ENCODE measurements at regions not wholly inside any gene's neighbourhood (a gene's known extent, or its start where the extent isn't known, plus 50 kb on each side); places are given as distances from the start of the nearest gene placed in this dataset.
"Not testable (repeated sequence)": the region's sequence is repeated elsewhere in the genome, so short reads cannot be mapped to it uniquely, and the experiment has no call there.

DNA sequence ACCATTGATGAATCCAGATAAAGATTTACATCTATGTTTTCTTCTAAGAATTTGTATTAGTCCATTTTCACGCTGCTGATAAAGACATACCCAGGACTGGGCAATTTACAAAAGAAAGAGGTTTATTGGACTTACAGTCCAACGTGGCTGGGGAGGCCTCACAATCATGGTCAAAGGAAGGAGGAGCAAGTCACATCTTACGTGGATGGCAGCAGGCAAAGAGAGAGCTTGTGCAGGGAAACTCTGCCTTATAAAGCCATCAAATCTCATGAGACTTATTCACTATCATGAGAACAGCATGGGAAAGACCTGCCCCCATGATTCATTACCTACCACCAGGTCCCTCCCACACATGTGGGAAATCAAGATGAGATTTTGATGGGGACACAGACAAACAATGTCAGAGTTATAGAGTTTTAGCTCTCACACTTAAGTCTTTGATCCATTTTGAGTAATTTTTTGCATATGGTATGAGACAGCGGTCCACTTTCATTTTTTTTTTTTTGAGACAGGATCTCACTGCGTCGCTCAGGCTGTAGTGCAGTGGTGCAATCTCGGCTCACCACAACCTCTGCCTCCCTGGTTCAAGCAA, 53.5 kb upstream of the JADE2 start:
- H3K9me3 ChIP-seq (replicated peaks; ENCODE audit: control insufficient read depth, low read depth, low read length); H3K27ac ChIP-seq (ENCODE audit: low read length); H3K4me1 ChIP-seq (ENCODE audit: control insufficient read depth, insufficient read depth, low read length); H3K27me3 ChIP-seq (ENCODE audit: control insufficient read depth, insufficient read depth, low read length); H3K4me3 ChIP-seq (ENCODE audit: low read length); H3K36me3 ChIP-seq (ENCODE audit: control insufficient read depth, insufficient read depth, low read length); DNase-seq: not testable (repeated sequence)
- WGBS (ENCODE audit: insufficient coverage) = no CpG with 5 or more reads among the region's 7 CpGs

GRCh38 chr5:134468921-134469400, 56.5 kb upstream of the JADE2 start:
- Histone ChIP-seq H3K4me3 (ENCODE audit: low read length) (no peak overlapping the region), H3K27ac (ENCODE audit: low read length) (no peak overlapping the region), H3K36me3 (ENCODE audit: control insufficient read depth, insufficient read depth, low read length) (no peaks in the 10 kb centered on the region), H3K27me3 (ENCODE audit: control insufficient read depth, insufficient read depth, low read length) (peaks cover 5% of the 10 kb centered on the region), H3K4me1 (ENCODE audit: control insufficient read depth, insufficient read depth, low read length) (peaks cover 23% of the 10 kb centered on the region), H3K9me3 (replicated peaks; ENCODE audit: control insufficient read depth, low read depth, low read length) (no peaks in the 10 kb centered on the region)
- DNase-seq = no peak
- WGBS (ENCODE audit: insufficient coverage) = 58% methylated on average over 2 of the region's 3 CpGs

GRCh38 chr5:134467231-134467630, 55.5 kb upstream of the CDKN2AIPNL start:
- Histone ChIP-seq H3K4me1 (ENCODE audit: control insufficient read depth, insufficient read depth, low read length) (peaks cover 24% of the 10 kb centered on the region), H3K4me3 (ENCODE audit: low read length) (no peak overlapping the region), H3K9me3 (replicated peaks; ENCODE audit: control insufficient read depth, low read depth, low read length) (no peaks in the 10 kb centered on the region), H3K36me3 (ENCODE audit: control insufficient read depth, insufficient read depth, low read length) (no peaks in the 10 kb centered on the region), H3K27ac (ENCODE audit: low read length) (no peak overlapping the region), H3K27me3 (ENCODE audit: control insufficient read depth, insufficient read depth, low read length) (peaks cover 8% of the 10 kb centered on the region)
- DNase-seq = no peak
- 74% methylated on average over 5 of the region's 6 CpGs for WGBS (ENCODE audit: insufficient coverage)

DNA sequence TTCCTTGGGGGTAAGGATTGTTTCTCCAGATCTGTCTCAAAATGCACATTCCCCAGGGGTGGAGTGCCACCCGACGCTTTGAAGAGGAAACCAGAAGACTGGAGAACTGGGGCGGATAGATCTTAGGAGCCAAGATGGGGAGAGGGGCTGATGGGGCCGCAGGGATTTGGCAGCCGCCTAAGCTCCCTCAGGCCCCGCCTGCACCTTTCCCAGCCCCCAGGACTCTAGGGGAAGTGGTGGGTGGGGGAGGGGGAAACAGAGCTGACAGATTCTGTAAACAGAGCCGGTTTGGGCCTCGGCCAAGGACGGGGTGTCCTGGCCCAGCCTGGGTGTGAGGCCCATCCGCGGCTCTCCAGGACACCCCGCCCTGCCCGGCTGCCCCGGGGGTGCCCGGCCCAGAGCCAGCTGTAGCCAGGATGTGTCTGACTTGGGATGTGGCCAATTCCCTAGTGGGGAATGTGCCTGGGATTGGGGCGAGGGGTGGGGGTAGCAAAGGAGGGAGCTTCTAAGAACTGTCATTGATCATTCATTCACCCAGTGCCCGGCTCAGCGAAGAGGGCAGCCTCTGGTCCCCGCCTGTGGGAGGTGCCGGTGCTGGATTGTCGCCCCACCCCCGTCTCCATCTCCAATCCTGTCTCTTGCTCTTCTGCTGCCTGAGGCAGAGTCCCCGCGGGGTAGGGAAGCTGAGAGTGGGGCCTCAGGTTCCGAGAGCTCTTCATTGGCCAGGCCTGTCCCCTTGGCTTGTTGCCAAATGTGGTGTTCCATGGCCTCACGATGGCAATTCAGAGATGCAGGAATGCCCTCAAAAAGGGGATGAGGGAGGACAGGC, 54.8 kb upstream of the CDKN2AIPNL start:
- 2% methylated on average over 18 of the region's 26 CpGs for WGBS (ENCODE audit: insufficient coverage)
- DNase-seq = peak; percentile 75
- Histone ChIP-seq H3K27me3 (ENCODE audit: control insufficient read depth, insufficient read depth, low read length) (peaks cover 8% of the 10 kb centered on the region), H3K9me3 (replicated peaks; ENCODE audit: control insufficient read depth, low read depth, low read length) (no peaks in the 10 kb centered on the region), H3K4me3 (ENCODE audit: low read length) (peak overlapping the region; percentile 38), H3K4me1 (ENCODE audit: control insufficient read depth, insufficient read depth, low read length) (peaks cover 26% of the 10 kb centered on the region), H3K36me3 (ENCODE audit: control insufficient read depth, insufficient read depth, low read length) (no peaks in the 10 kb centered on the region), H3K27ac (ENCODE audit: low read length) (peak overlapping the region; percentile 71)

GRCh38 chr5:134465816-134466240, 54.1 kb upstream of the CDKN2AIPNL start:
- 2% methylated on average over 19 of the region's 31 CpGs for WGBS (ENCODE audit: insufficient coverage)
- H3K27me3 ChIP-seq (ENCODE audit: control insufficient read depth, insufficient read depth, low read length) = peaks cover 8% of the 10 kb centered on the region
- DNase-seq = peak; percentile 70
- peaks cover 26% of the 10 kb centered on the region for H3K4me1 ChIP-seq (ENCODE audit: control insufficient read depth, insufficient read depth, low read length)
- peak overlapping the region; percentile 38 for H3K4me3 ChIP-seq (ENCODE audit: low read length)
- H3K9me3 ChIP-seq (replicated peaks; ENCODE audit: control insufficient read depth, low read depth, low read length) = no peaks in the 10 kb centered on the region
- peak overlapping the region; percentile 71 for H3K27ac ChIP-seq (ENCODE audit: low read length)
- no peaks in the 10 kb centered on the region for H3K36me3 ChIP-seq (ENCODE audit: control insufficient read depth, insufficient read depth, low read length)

GRCh38 chr5:134464988-134465815, 53.5 kb upstream of the CDKN2AIPNL start:
- Histone ChIP-seq H3K36me3 (ENCODE audit: control insufficient read depth, insufficient read depth, low read length) (no peaks in the 10 kb centered on the region), H3K4me3 (ENCODE audit: low read length) (peak overlapping the region; percentile 38), H3K9me3 (replicated peaks; ENCODE audit: control insufficient read depth, low read depth, low read length) (no peaks in the 10 kb centered on the region), H3K27me3 (ENCODE audit: control insufficient read depth, insufficient read depth, low read length) (peaks cover 8% of the 10 kb centered on the region), H3K4me1 (ENCODE audit: control insufficient read depth, insufficient read depth, low read length) (peaks cover 26% of the 10 kb centered on the region), H3K27ac (ENCODE audit: low read length) (peak overlapping the region; percentile 71)
- no peak for DNase-seq
- 67% methylated on average over 6 of the region's 10 CpGs for WGBS (ENCODE audit: insufficient coverage)

DNA sequence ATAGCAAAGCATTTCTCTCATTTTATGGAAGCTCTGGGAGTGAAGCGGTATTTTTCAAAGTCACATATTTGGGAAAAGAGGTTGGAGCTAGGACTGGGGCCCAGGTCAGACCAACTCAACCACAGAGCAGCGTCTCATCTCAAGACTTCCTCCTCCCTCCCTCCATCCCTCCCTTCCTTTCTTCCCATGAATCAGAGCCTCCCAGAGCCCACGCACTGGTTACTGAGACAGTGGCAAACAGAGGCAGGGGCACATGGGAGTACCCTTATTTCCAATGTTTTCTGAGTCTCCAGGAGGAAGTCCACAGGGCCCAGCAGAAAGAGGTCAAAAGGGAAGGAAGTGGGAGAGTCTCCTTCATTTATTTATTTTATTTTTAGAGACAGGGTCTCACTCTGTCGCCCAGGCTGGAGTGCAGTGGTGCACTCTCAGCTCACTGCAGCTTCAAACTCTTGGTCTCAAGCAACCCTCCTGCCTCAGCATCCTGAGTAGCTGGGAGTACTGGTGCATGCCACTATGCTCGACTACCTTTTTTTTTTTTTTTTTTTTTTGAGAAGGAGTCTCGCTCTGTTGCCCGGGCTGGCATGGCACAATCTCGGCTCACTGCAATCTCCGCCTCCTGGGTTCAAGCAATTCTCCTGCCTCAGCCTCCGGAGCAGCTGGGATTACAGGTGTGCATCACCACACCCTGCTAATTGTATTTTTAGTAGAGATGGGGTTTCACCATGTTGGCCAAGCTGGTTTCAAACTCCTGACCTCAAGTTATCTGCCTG, 52.5 kb upstream of the CDKN2AIPNL start:
- Histone ChIP-seq H3K36me3 (ENCODE audit: control insufficient read depth, insufficient read depth, low read length) (no peaks in the 10 kb centered on the region), H3K9me3 (replicated peaks; ENCODE audit: control insufficient read depth, low read depth, low read length) (no peaks in the 10 kb centered on the region), H3K27me3 (ENCODE audit: control insufficient read depth, insufficient read depth, low read length) (peaks cover 8% of the 10 kb centered on the region), H3K4me3 (ENCODE audit: low read length) (no peak overlapping the region), H3K4me1 (ENCODE audit: control insufficient read depth, insufficient read depth, low read length) (peaks cover 29% of the 10 kb centered on the region), H3K27ac (ENCODE audit: low read length) (no peak overlapping the region)
- no peak for DNase-seq
- 58% methylated on average over 2 of the region's 10 CpGs for WGBS (ENCODE audit: insufficient coverage)

- Histone ChIP-seq H3K4me3 (ENCODE audit: low read length) (no peak overlapping the region), H3K9me3 (replicated peaks; ENCODE audit: control insufficient read depth, low read depth, low read length) (no peaks in the 10 kb centered on the region), H3K36me3 (ENCODE audit: control insufficient read depth, insufficient read depth, low read length) (no peaks in the 10 kb centered on the region), H3K27ac (ENCODE audit: low read length) (no peak overlapping the region), H3K27me3 (ENCODE audit: control insufficient read depth, insufficient read depth, low read length) (peaks cover 8% of the 10 kb centered on the region), H3K4me1 (ENCODE audit: control insufficient read depth, insufficient read depth, low read length) (peaks cover 37% of the 10 kb centered on the region)
- WGBS (ENCODE audit: insufficient coverage) = 94% methylated on average over 6 of the region's 7 CpGs
- DNase-seq = no peak
Measured at GRCh38 chr5:134463176-134463720, 51.6 kb upstream of the CDKN2AIPNL start.

DNA sequence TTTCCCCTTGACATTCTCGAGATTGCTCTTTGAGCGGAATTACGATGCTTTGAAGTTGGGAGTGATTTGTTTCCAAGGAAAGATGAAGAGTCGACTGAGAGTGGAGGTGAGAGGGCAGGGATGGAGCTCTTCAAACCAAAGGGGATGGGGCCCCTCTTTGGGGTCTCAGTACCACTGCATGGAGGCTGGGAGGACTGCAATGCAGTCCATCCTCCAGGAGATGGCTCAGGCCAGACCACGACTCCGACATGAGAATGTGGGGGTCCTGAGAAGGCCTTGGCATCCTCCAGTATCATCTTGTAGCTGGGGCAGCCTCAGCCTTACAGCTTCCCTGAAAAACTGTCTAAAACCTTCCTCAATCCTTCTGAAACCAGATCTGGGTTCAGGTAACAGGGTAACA, 51.1 kb upstream of the CDKN2AIPNL start:
- no peak for DNase-seq
- Histone ChIP-seq H3K36me3 (ENCODE audit: control insufficient read depth, insufficient read depth, low read length) (no peaks in the 10 kb centered on the region), H3K27me3 (ENCODE audit: control insufficient read depth, insufficient read depth, low read length) (peaks cover 8% of the 10 kb centered on the region), H3K9me3 (replicated peaks; ENCODE audit: control insufficient read depth, low read depth, low read length) (no peaks in the 10 kb centered on the region), H3K4me1 (ENCODE audit: control insufficient read depth, insufficient read depth, low read length) (peaks cover 42% of the 10 kb centered on the region), H3K27ac (ENCODE audit: low read length) (no peak overlapping the region), H3K4me3 (ENCODE audit: low read length) (no peak overlapping the region)
- 43% methylated on average over 4 of the region's 6 CpGs for WGBS (ENCODE audit: insufficient coverage)

All from muscle of leg (tissue), 3 donors.